ENCODE measurements at regions not wholly inside any gene's neighbourhood (a gene's known extent, or its start where the extent isn't known, plus 50 kb on each side); places are given as distances from the start of the nearest gene placed in this dataset.
A peak's percentile ranks its signal among the peaks of the same experiment; 100 is the strongest.

GRCh38 chr20:4563031-4563430, 123.2 kb upstream of the PRNP start:
- intact Hi-C loops (cut with DNase I): no loop called here
- no peak for DNase-seq

GRCh38 chr20:4560667-4561066, 125.6 kb upstream of the PRNP start:
- intact Hi-C loops (cut with DNase I): no loop called here
- no peak for DNase-seq

- DNase-seq: no peak
- intact Hi-C loops (cut with DNase I): no loop called here
These were observed 126.3 kb upstream of the PRNP start for GRCh38 chr20:4559906-4560305.

- intact Hi-C loops (cut with DNase I): no loop called here
These were observed 127.2 kb upstream of the PRNP start for GRCh38 chr20:4559106-4559505.

GRCh38 chr20:4556781-4557180, 129.5 kb upstream of the PRNP start:
- no peak for DNase-seq
- intact Hi-C loops (cut with DNase I): no loop called here

More at GRCh38 chr20:4559106-4559505, 127.2 kb upstream of the PRNP start:
- no peak for DNase-seq

- intact Hi-C loops (cut with DNase I): no loop called here
- DNase-seq: no peak
These were observed 130.9 kb upstream of the PRNP start for GRCh38 chr20:4555188-4555890.

- DNase-seq: no peak
- intact Hi-C loops (cut with DNase I): no loop called here
These were observed 131.9 kb upstream of the PRNP start for GRCh38 chr20:4554346-4554745.

GRCh38 chr20:4552075-4552640, 134.1 kb upstream of the PRNP start:
- no peak for DNase-seq
- intact Hi-C loops (cut with DNase I): no loop called here

GRCh38 chr20:4550740-4551139, 135.5 kb upstream of the PRNP start:
- intact Hi-C loops (cut with DNase I): no loop called here
- no peak for DNase-seq

- no peak for DNase-seq
- intact Hi-C loops (cut with DNase I): no loop called here
These were observed 136.5 kb upstream of the PRNP start for GRCh38 chr20:4549711-4550259.

- no peak for DNase-seq
- intact Hi-C loops (cut with DNase I): no loop called here
These were observed 137.7 kb upstream of the PRNP start for GRCh38 chr20:4548552-4548951.

GRCh38 chr20:4546786-4547185, 139.5 kb upstream of the PRNP start:
- DNase-seq: no peak
- intact Hi-C loops (cut with DNase I): no loop called here

GRCh38 chr20:4546342-4546741, 139.9 kb upstream of the PRNP start:
- intact Hi-C loops (cut with DNase I): no loop called here
- no peak for DNase-seq

GRCh38 chr20:4545526-4545925, 140.7 kb upstream of the PRNP start:
- intact Hi-C loops (cut with DNase I): no loop called here
- no peak for DNase-seq

GRCh38 chr20:4544765-4545164, 141.5 kb upstream of the PRNP start:
- DNase-seq: no peak
- intact Hi-C loops (cut with DNase I): no loop called here

- intact Hi-C loops (cut with DNase I): no loop called here
These were observed 144.0 kb upstream of the PRNP start for GRCh38 chr20:4542270-4542669.

GRCh38 chr20:4534315-4534714, 151.9 kb upstream of the PRNP start:
- intact Hi-C loops (cut with DNase I): no loop called here

More at GRCh38 chr20:4542270-4542669, 144.0 kb upstream of the PRNP start:
- DNase-seq: no peak

GRCh38 chr20:4533368-4534133, 152.7 kb upstream of the PRNP start:
- intact Hi-C loops (cut with DNase I): no loop called here
- DNase-seq: peak in 1 of 10 donors; percentile 58

More at GRCh38 chr20:4534315-4534714, 151.9 kb upstream of the PRNP start:
- no peak for DNase-seq

- DNase-seq: no peak
- intact Hi-C loops (cut with DNase I): no loop called here
These were observed 153.5 kb upstream of the PRNP start for GRCh38 chr20:4532772-4533171.

- no peak for DNase-seq
- intact Hi-C loops (cut with DNase I): no loop called here
These were observed 161.5 kb upstream of the PRNP start for GRCh38 chr20:4524792-4525191.

GRCh38 chr20:4524307-4524706, 161.9 kb upstream of the PRNP start:
- DNase-seq: no peak
- intact Hi-C loops (cut with DNase I): no loop called here

Measured in posterior cingulate gyrus (tissue), 11 donors.